K562 (cell line): ENCODE measurements at regions not wholly inside any gene's neighbourhood (a gene's known extent, or its start where the extent isn't known, plus 50 kb on each side); places are given as distances from the start of the nearest gene placed in this dataset.

ENCODE experiments used
- ATAC-seq: fragments of 200-7000 bp; cut with Tn5 transposase; 3 replicates; pipeline ENCODE4 v1.9.1; 2020; ENCODE audit warnings: moderate library complexity
- BruUV-seq: library from RNA; stranded (reverse); fragments of 400-500 nt; replicated peaks from 2 replicates; lab custom pipeline; 2021; lab: Mats Ljungman, UMichigan
- CTCF ChIA-PET: fragments of 300-600 bp; formaldehyde crosslinking; extraction: SDS; loops from one replicate; lab custom pipeline; 2021; ENCODE audit warnings: low intra/inter-chr PET ratio; lab: Yijun Ruan, JAX
- POLR2A ChIA-PET: fragments of 300-600, 350-650 bp; sonication (Branson Sonifier 250); formaldehyde crosslinking; extraction: SDS; loops from one replicate; lab custom pipeline; 2021; ENCODE audit warnings: antibody characterized with exemption, inconsistent platforms; lab: Yijun Ruan, JAX
- DNase-seq, 4 experiments: peaks; one replicate each; pipeline versions ENCODE4 v3.0.0 to v3.0.0-alpha.2; 2011 to 2018; ENCODE audit warnings: low spot score in 3 of 4, mixed read lengths in 3 of 4; ENCODE audit errors: extremely low read depth in 1 of 4
- FAIRE-seq: peaks from 2 replicates; lab custom pipeline; 2011; peaks lifted over from hg19 to GRCh38; lab: Jason Lieb, UNC
- H2AFZ ChIP-seq: 2 replicates; pipeline ENCODE4 v1.6.0; 2011; ENCODE audit warnings: low read depth, low read length, control low read depth, inconsistent platforms
- H3K27ac ChIP-seq: fragments of 200-600 bp; 3 replicates; pipeline ENCODE4 v1.8.0; 2011; ENCODE audit warnings: low read depth, mild to moderate bottlenecking, control low read depth, inconsistent platforms, low read length, moderate library complexity, mixed read lengths; ENCODE audit errors: extremely low read depth
- H3K27me3 ChIP-seq, 2 experiments: fragments of 300-600 bp in 1 of 2; 2 replicates in 1 of 2; 3 replicates in 1 of 2; pipeline versions ENCODE4 v1.6.0 to v1.8.0; 2011; ENCODE audit warnings: inconsistent platforms in 2 of 2, low read length in 2 of 2, mild to moderate bottlenecking in 1 of 2, mixed read lengths in 1 of 2, moderate library complexity in 1 of 2; ENCODE audit not compliant: control insufficient read depth in 2 of 2, insufficient read depth in 2 of 2
- H3K36me3 ChIP-seq: fragments of 300-600 bp; 3 replicates; pipeline ENCODE4 v1.8.0; 2011; ENCODE audit warnings: mild to moderate bottlenecking, low read length, inconsistent platforms; ENCODE audit not compliant: control insufficient read depth, insufficient read depth
- H3K4me1 ChIP-seq, 2 experiments: fragments of 200-600 bp in 1 of 2; replicated peaks in 1 of 2; 2 replicates in 1 of 2; 3 replicates in 1 of 2; pipeline versions ENCODE4 v1.5.1 to v1.8.0; 2011; ENCODE audit warnings: inconsistent platforms in 2 of 2, low read length in 2 of 2, mild to moderate bottlenecking in 1 of 2, mixed read lengths in 1 of 2, moderate library complexity in 1 of 2; ENCODE audit not compliant: control insufficient read depth in 2 of 2, insufficient read depth in 2 of 2
- H3K4me2 ChIP-seq: 2 replicates; pipeline ENCODE4 v1.6.1; 2011; ENCODE audit warnings: low read length, control low read depth, inconsistent platforms, mixed read lengths; ENCODE audit not compliant: insufficient read depth
- H3K4me3 ChIP-seq: fragments of 200-600 bp; sonication (generic), shearing (Covaris generic); 2 replicates; pipeline ENCODE4 v1.5.1; 2016; ENCODE audit warnings: control low read depth, inconsistent platforms
- H3K79me2 ChIP-seq: fragments of 200-600 bp; 3 replicates; pipeline ENCODE4 v1.8.0; 2011; ENCODE audit warnings: low read length, inconsistent platforms; ENCODE audit not compliant: control insufficient read depth, insufficient read depth
- H3K9ac ChIP-seq, 2 experiments: 2 replicates each; pipeline versions ENCODE4 v1.6.0 to v1.6.1; 2011; ENCODE audit warnings: low read depth in 2 of 2, low read length in 2 of 2, control low read depth in 1 of 2, inconsistent platforms in 1 of 2, mild to moderate bottlenecking in 1 of 2, mixed read lengths in 1 of 2; ENCODE audit not compliant: insufficient read depth in 1 of 2
- H3K9me1 ChIP-seq: one replicate; pipeline ENCODE4 v1.6.0; 2011; ENCODE audit warnings: inconsistent platforms, mild to moderate bottlenecking, low read length, moderate library complexity; ENCODE audit not compliant: control insufficient read depth, insufficient read depth
- H3K9me3 ChIP-seq: replicated peaks from 2 replicates; pipeline ENCODE4 v1.5.1; 2011; ENCODE audit warnings: low read depth, low read length, inconsistent platforms; ENCODE audit not compliant: control insufficient read depth, insufficient read depth
- H4K20me1 ChIP-seq: replicated peaks from 2 replicates; pipeline ENCODE4 v1.6.1; 2011; ENCODE audit warnings: low read length, inconsistent platforms, mixed read lengths; ENCODE audit not compliant: control insufficient read depth, insufficient read depth
- DPF2 ChIP-seq: fragments of 450-650 bp; IDR thresholded peaks from 2 replicates; pipeline ENCODE4 v1.6.1; 2016
- ELF4 ChIP-seq: fragments of 450-650 bp; formaldehyde crosslinking; IDR thresholded peaks from 2 replicates; pipeline ENCODE4 v1.4.0; 2022; ENCODE audit warnings: missing genetic modification characterization
- HMGN3 ChIP-seq: IDR thresholded peaks from 2 replicates; pipeline ENCODE4 v1.6.1; 2011; ENCODE audit warnings: borderline replicate concordance, low read depth, mild to moderate bottlenecking, mixed read lengths, low read length; ENCODE audit not compliant: insufficient read length; ENCODE audit errors: extremely low read depth
- KLF10 ChIP-seq: fragments of 250-450 bp; sonication (Bioruptor Pico); IDR thresholded peaks from 2 replicates; pipeline ENCODE4 v1.6.1; 2021; ENCODE audit warnings: matching md5 sums
- MYNN ChIP-seq, 2 experiments: sonication (generic); formaldehyde crosslinking in 1 of 2; IDR thresholded peaks; 2 replicates each; pipeline versions ENCODE4 v1.5.0 to v1.6.1; 2016 to 2020; ENCODE audit warnings: antibody characterized with exemption in 1 of 2, missing genetic modification reagents in 1 of 2
- NUFIP1 ChIP-seq: fragments of 450-650 bp; IDR thresholded peaks from 2 replicates; pipeline ENCODE4 v1.6.1; 2018; ENCODE audit not compliant: partially characterized antibody
- RBM25 ChIP-seq: fragments of 200-400 bp; formaldehyde crosslinking; IDR thresholded peaks from 2 replicates; pipeline ENCODE4 v1.6.1; 2018; ENCODE audit warnings: low read length, low read depth, moderate library complexity; ENCODE audit not compliant: severe bottlenecking
- ZNF175 ChIP-seq: fragments of 200-800 bp; sonication (Bioruptor generic); IDR thresholded peaks from 2 replicates; pipeline ENCODE4 v1.6.1; 2016; ENCODE audit warnings: low read depth, mild to moderate bottlenecking, missing genetic modification characterization, missing compliant biosample characterization
- WGBS: fragments of 100-300 bp; shearing (Covaris generic); methylation state at CpG from one replicate; pipeline ENCODE4 v1.1.6; 2016; ENCODE audit warnings: low coverage, mixed read lengths; ENCODE audit not compliant: insufficient coverage; ENCODE audit errors: missing lambda C conversion rate; 5-methylcytosine and 5-hydroxymethylcytosine counted together
- in situ Hi-C: fragments of 300-500 bp; cut with MboI; formaldehyde crosslinking; loops from 4 replicates; pipeline ENCODE4 v1.15.0; 2018; ENCODE audit warnings: inconsistent platforms, mixed read lengths
- intact Hi-C: fragments of 100-400 bp; cut with micrococcal nuclease; formaldehyde crosslinking; loops from 2 replicates; pipeline ENCODE4 v1.14.2; 2022
- TF ChIP-seq, protein P1 (sequence below), 2 experiments: fragments of 450-650 bp; IDR thresholded peaks; 2 replicates each; pipeline ENCODE4 v1.6.1; 2016
- TF ChIP-seq, protein P2 (sequence below): fragments of 200-800 bp; sonication (Bioruptor generic); IDR thresholded peaks from 2 replicates; pipeline ENCODE4 v1.6.1; 2016; ENCODE audit warnings: missing genetic modification characterization, missing compliant biosample characterization
- TF ChIP-seq, protein P3 (sequence below): sonication (generic); formaldehyde crosslinking; IDR thresholded peaks from 2 replicates; pipeline ENCODE4 v1.8.0; 2023; ENCODE audit warnings: missing genetic modification reagents, mild to moderate bottlenecking, borderline replicate concordance

DNA sequence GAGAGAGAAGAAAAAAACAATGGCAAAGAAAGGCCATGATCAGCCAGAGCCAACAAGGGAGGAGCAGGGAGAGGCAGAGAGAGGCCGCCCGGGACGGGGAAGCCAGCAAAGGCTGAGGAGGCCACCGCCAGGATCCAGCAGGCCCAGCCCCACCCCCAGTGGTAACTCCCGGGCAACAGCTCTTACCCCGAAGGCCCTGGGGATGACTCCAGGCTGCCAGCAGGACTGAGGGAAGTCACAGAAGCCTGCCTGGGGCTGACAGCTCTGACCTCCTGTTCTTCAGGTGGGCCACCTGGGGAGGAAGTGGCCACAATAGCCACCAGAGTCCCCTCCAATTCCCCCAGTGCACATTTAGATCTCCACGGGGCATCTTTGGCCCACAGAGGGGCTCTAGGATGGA, 184.3 kb upstream of the LINGO1 start:
- Histone ChIP-seq H3K9me1 (peaks cover 4% of the 10 kb centered on the region), H3K9ac (no peak overlapping the region), H3K27ac (no peak overlapping the region), H3K9me3 (no peaks in the 10 kb centered on the region), H4K20me1 (peaks cover 27% of the 10 kb centered on the region), H3K36me3 (no peaks in the 10 kb centered on the region), H3K79me2 (no peaks in the 10 kb centered on the region), H3K4me1 (peaks cover 0 to 26% of the 10 kb centered on the region in 2 experiments; a peak in 2 of 5 replicates), H3K27me3 (peaks cover 9 to 57% of the 10 kb centered on the region in 2 experiments; a peak in 4 of 5 replicates), H3K4me2 (no peak overlapping the region), H3K4me3 (no peak overlapping the region), H2AFZ (no peak overlapping the region)
- BruUV-seq = no TSS peak
- in situ Hi-C loops (no loop called here), intact Hi-C loops (no loop called here)
- no peak for FAIRE-seq
- no peak for DNase-seq
- no peak for ATAC-seq
- WGBS = 0% methylated on average over 6 of the region's 7 CpGs
- TF ChIP-seq, protein P1, sequence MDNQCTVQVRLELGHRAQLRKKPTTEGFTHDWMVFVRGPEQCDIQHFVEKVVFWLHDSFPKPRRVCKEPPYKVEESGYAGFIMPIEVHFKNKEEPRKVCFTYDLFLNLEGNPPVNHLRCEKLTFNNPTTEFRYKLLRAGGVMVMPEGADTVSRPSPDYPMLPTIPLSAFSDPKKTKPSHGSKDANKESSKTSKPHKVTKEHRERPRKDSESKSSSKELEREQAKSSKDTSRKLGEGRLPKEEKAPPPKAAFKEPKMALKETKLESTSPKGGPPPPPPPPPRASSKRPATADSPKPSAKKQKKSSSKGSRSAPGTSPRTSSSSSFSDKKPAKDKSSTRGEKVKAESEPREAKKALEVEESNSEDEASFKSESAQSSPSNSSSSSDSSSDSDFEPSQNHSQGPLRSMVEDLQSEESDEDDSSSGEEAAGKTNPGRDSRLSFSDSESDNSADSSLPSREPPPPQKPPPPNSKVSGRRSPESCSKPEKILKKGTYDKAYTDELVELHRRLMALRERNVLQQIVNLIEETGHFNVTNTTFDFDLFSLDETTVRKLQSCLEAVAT (IDR thresholded peaks at IDR 0.05) = no peak
- TF ChIP-seq ELF4 (no peak), DPF2 (no peak), HMGN3 (no peak), ZNF175 (no peak), MYNN (IDR thresholded peaks at IDR 0.05) (no peak), MYNN (CRISPR knock-in tag; IDR thresholded peaks at IDR 0.05) (no peak), KLF10 (CRISPR knock-in tag) (no peak), RBM25 (no peak), NUFIP1 (no peak)
- TF ChIP-seq, protein P2, sequence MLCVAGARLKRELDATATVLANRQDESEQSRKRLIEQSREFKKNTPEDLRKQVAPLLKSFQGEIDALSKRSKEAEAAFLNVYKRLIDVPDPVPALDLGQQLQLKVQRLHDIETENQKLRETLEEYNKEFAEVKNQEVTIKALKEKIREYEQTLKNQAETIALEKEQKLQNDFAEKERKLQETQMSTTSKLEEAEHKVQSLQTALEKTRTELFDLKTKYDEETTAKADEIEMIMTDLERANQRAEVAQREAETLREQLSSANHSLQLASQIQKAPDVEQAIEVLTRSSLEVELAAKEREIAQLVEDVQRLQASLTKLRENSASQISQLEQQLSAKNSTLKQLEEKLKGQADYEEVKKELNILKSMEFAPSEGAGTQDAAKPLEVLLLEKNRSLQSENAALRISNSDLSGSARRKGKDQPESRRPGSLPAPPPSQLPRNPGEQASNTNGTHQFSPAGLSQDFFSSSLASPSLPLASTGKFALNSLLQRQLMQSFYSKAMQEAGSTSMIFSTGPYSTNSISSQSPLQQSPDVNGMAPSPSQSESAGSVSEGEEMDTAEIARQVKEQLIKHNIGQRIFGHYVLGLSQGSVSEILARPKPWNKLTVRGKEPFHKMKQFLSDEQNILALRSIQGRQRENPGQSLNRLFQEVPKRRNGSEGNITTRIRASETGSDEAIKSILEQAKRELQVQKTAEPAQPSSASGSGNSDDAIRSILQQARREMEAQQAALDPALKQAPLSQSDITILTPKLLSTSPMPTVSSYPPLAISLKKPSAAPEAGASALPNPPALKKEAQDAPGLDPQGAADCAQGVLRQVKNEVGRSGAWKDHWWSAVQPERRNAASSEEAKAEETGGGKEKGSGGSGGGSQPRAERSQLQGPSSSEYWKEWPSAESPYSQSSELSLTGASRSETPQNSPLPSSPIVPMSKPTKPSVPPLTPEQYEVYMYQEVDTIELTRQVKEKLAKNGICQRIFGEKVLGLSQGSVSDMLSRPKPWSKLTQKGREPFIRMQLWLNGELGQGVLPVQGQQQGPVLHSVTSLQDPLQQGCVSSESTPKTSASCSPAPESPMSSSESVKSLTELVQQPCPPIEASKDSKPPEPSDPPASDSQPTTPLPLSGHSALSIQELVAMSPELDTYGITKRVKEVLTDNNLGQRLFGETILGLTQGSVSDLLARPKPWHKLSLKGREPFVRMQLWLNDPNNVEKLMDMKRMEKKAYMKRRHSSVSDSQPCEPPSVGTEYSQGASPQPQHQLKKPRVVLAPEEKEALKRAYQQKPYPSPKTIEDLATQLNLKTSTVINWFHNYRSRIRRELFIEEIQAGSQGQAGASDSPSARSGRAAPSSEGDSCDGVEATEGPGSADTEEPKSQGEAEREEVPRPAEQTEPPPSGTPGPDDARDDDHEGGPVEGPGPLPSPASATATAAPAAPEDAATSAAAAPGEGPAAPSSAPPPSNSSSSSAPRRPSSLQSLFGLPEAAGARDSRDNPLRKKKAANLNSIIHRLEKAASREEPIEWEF = no peak
- TF ChIP-seq, protein P3, sequence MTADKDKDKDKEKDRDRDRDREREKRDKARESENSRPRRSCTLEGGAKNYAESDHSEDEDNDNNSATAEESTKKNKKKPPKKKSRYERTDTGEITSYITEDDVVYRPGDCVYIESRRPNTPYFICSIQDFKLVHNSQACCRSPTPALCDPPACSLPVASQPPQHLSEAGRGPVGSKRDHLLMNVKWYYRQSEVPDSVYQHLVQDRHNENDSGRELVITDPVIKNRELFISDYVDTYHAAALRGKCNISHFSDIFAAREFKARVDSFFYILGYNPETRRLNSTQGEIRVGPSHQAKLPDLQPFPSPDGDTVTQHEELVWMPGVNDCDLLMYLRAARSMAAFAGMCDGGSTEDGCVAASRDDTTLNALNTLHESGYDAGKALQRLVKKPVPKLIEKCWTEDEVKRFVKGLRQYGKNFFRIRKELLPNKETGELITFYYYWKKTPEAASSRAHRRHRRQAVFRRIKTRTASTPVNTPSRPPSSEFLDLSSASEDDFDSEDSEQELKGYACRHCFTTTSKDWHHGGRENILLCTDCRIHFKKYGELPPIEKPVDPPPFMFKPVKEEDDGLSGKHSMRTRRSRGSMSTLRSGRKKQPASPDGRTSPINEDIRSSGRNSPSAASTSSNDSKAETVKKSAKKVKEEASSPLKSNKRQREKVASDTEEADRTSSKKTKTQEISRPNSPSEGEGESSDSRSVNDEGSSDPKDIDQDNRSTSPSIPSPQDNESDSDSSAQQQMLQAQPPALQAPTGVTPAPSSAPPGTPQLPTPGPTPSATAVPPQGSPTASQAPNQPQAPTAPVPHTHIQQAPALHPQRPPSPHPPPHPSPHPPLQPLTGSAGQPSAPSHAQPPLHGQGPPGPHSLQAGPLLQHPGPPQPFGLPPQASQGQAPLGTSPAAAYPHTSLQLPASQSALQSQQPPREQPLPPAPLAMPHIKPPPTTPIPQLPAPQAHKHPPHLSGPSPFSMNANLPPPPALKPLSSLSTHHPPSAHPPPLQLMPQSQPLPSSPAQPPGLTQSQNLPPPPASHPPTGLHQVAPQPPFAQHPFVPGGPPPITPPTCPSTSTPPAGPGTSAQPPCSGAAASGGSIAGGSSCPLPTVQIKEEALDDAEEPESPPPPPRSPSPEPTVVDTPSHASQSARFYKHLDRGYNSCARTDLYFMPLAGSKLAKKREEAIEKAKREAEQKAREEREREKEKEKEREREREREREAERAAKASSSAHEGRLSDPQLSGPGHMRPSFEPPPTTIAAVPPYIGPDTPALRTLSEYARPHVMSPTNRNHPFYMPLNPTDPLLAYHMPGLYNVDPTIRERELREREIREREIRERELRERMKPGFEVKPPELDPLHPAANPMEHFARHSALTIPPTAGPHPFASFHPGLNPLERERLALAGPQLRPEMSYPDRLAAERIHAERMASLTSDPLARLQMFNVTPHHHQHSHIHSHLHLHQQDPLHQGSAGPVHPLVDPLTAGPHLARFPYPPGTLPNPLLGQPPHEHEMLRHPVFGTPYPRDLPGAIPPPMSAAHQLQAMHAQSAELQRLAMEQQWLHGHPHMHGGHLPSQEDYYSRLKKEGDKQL (CRISPR knock-in tag) = no peak
- CTCF ChIA-PET = interaction anchor here (7.3 kb wide), 1 partner anchor 183 kb away, joined by 97 read pairs; the partner anchor contains the start of gene LINGO1
- POLR2A ChIA-PET = no interaction called here
